ENCODE measurements at regions not wholly inside any gene's neighbourhood (a gene's known extent, or its start where the extent isn't known, plus 50 kb on each side); places are given as distances from the start of the nearest gene placed in this dataset.
A peak's percentile ranks its signal among the peaks of the same experiment; 100 is the strongest.

DNA sequence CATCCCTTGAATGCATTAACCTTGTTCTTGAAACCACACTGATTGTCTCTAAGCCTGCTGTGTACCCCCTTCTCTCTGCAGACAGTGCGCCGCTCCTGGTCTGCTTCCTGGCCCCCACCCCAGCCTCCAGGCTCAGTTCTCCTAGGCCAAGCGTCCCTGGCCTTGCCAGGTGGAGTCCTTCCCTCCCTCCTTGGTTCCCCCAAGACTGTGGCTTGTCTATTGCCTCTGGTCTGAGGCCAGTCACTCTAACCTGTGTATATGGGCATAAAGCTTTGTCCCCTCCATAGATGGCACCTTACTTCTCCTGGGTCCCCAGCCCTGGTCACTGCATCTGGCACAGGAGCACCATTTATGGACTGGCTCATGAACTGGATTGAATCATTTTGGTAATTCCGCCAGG lies 133.5 kb upstream of the EEPD1 start:
- Histone ChIP-seq H3K27me3 (no peaks in the 10 kb centered on the region), H3K4me1 (no peaks in the 10 kb centered on the region), H3K36me3 (no peaks in the 10 kb centered on the region), H3K9me3 (no peaks in the 10 kb centered on the region), H3K4me3 (no peak overlapping the region), H3K27ac (no peak overlapping the region)
- intact Hi-C loops (cut with DNase I) = no loop called here
- DNase-seq (ENCODE audit: extremely low spot score in 2 of 2) = no peak
- TF ChIP-seq CTCF (IDR thresholded peaks at IDR 0.05) (no peak), POLR2A (IDR thresholded peaks at IDR 0.05) (no peak), POLR2AphosphoS5 (IDR thresholded peaks at IDR 0.05; ENCODE audit: insufficient read depth in 1 of 2, low read depth in 1 of 2) (no peak)

DNA sequence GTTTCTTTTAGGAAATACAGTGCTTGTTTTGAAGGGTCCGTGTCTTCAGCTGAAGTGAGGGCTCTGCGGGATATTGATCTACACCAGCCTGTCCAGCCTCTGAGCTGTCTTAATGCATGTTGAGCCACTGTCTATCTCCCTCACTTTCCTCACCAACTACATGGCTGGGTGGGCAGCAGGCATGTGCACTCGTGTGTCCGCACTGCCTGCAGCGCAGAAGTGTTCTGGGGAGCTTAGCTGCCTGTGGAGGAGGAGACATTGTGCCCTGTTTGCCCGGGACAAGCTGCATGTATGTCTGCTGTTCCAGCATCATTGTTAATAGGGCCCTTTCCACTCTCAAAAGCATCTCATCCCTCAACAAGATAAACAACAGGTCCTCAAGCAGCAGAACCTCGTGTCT lies 133.1 kb upstream of the EEPD1 start:
- Histone ChIP-seq H3K9me3 (no peaks in the 10 kb centered on the region), H3K4me1 (no peaks in the 10 kb centered on the region), H3K27ac (no peak overlapping the region), H3K4me3 (no peak overlapping the region), H3K27me3 (no peaks in the 10 kb centered on the region), H3K36me3 (no peaks in the 10 kb centered on the region)
- intact Hi-C loops (cut with DNase I) = no loop called here
- no peak for TF ChIP-seq CTCF (IDR thresholded peaks at IDR 0.05)
- TF ChIP-seq POLR2A (IDR thresholded peaks at IDR 0.05) = no peak
- no peak for TF ChIP-seq POLR2AphosphoS5 (IDR thresholded peaks at IDR 0.05; ENCODE audit: insufficient read depth in 1 of 2, low read depth in 1 of 2)
- peak in 1 of 2 donors; percentile 75 for DNase-seq (ENCODE audit: extremely low spot score in 2 of 2)

GRCh38 chr7:36021367-36021766 lies 131.7 kb upstream of the EEPD1 start:
- Histone ChIP-seq H3K27ac (no peak overlapping the region), H3K27me3 (no peaks in the 10 kb centered on the region), H3K9me3 (no peaks in the 10 kb centered on the region), H3K4me1 (no peaks in the 10 kb centered on the region), H3K4me3 (no peak overlapping the region), H3K36me3 (no peaks in the 10 kb centered on the region)
- intact Hi-C loops (cut with DNase I) = no loop called here
- no peak for TF ChIP-seq POLR2A (IDR thresholded peaks at IDR 0.05)
- no peak for TF ChIP-seq POLR2AphosphoS5 (IDR thresholded peaks at IDR 0.05; ENCODE audit: insufficient read depth in 1 of 2, low read depth in 1 of 2)
- TF ChIP-seq CTCF (IDR thresholded peaks at IDR 0.05) = peak in 1 of 3 experiments; percentile 10
- DNase-seq (ENCODE audit: extremely low spot score in 2 of 2) = peak in 1 of 2 donors; percentile 56

DNA sequence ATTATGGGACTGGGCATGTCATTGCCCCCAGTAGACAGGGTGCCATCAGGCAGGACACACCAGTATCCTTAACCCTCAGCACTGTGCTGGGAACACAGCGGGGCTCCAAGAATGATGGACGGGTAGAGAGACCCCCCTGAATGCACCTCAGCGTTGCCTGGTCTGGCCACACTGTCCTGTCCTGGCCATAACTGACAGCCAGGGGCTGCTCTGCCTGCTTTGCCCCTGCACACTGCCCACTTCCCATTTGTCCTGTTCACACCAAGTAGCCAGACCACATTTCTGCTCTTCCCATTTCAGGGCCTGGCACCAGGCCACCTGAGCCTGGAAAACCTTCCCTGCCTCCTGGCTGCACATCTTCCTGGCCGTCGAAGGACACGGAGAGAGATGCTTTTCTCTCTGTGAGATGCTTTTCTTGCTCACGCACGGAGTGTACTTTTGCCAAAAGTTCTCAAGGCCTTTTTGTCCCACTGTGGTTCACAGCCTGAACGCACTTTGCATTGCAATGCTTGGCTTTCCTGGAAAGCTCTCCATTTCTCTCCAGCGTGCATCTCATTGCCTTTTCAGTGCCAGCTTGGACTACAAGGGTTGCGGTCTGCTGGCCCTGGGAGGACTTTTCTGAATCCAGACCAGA lies 131.0 kb upstream of the EEPD1 start:
- DNase-seq (ENCODE audit: extremely low spot score in 2 of 2) = peak in 1 of 2 donors; percentile 77
- no peaks in the 10 kb centered on the region for H3K4me1 ChIP-seq
- H3K36me3 ChIP-seq = no peaks in the 10 kb centered on the region
- intact Hi-C loops (cut with DNase I) = no loop called here
- no peak overlapping the region for H3K4me3 ChIP-seq
- H3K27me3 ChIP-seq = no peaks in the 10 kb centered on the region
- no peak overlapping the region for H3K27ac ChIP-seq
- no peaks in the 10 kb centered on the region for H3K9me3 ChIP-seq
- TF ChIP-seq POLR2AphosphoS5 (IDR thresholded peaks at IDR 0.05; ENCODE audit: insufficient read depth in 1 of 2, low read depth in 1 of 2) = no peak
- no peak for TF ChIP-seq POLR2A (IDR thresholded peaks at IDR 0.05)
- no peak for TF ChIP-seq CTCF (IDR thresholded peaks at IDR 0.05)

DNA sequence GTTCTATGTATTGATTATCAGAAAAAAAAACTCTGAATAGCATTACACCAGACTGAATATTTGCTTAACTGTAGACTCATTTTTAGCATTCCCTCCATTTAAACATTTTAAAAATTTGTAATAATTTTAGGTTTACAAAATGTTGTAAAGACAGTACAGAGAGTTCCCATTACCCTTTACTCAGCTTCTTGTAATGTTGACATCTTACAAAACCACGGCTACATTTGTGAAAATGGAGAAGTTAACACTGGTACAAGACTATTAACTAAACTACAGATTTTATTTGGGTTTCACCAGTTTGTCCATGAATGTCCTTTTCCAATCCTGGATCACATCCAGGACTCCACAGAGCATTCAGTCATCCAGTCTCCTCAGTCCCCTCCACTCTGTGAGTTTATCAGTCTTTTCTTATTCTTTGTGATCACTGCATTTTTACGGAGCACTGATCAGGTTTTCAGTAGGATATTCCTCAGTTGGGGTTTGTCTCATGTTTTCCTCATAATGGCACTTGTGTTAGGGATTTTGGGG lies 130.0 kb upstream of the EEPD1 start:
- Histone ChIP-seq H3K27me3 (no peaks in the 10 kb centered on the region), H3K36me3 (no peaks in the 10 kb centered on the region), H3K9me3 (no peaks in the 10 kb centered on the region), H3K27ac (no peak overlapping the region), H3K4me3 (no peak overlapping the region), H3K4me1 (no peaks in the 10 kb centered on the region)
- TF ChIP-seq POLR2A (IDR thresholded peaks at IDR 0.05) (no peak), POLR2AphosphoS5 (IDR thresholded peaks at IDR 0.05; ENCODE audit: insufficient read depth in 1 of 2, low read depth in 1 of 2) (no peak), CTCF (IDR thresholded peaks at IDR 0.05) (no peak)
- intact Hi-C loops (cut with DNase I) = no loop called here
- DNase-seq (ENCODE audit: extremely low spot score in 2 of 2) = no peak
